ENCODE measurements at regions not wholly inside any gene's neighbourhood (a gene's known extent, or its start where the extent isn't known, plus 50 kb on each side); places are given as distances from the start of the nearest gene placed in this dataset.

DNA sequence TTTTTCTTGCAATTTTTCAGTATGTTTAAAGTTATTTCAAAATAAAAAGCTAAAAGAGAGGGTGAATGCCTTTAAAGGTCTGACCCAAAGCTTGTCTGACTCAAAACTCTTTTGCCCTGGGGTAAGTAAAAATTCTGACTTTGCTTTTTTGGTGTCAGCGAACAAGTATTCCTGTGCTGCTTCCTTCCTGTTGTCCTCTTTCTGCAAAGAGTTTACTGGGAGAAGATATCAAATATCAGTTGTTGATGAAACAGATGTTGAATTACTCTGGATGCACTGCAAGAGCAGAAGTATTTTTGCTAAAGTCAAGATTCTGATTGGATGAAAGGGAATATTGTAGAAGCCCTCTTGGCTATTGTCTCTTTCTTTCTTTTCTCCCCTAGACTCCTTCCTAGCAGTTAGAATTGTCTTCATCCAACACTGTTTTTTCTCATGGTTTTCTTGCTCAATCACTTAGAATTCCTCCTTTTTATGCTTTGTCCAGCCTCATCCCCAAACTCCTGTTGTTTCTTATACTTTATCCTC, 62.0 kb downstream of the DACT1 start:
- no peak overlapping the region for H2AFZ ChIP-seq (ENCODE audit: low read length)
- no peaks in the 10 kb centered on the region for H3K27me3 ChIP-seq (ENCODE audit: insufficient read depth, low read length)

More for the DNA sequence above, 62.0 kb downstream of the DACT1 start:
- H3K79me2 ChIP-seq (ENCODE audit: insufficient read depth, low read length) = no peaks in the 10 kb centered on the region
- no peak overlapping the region for H3K9ac ChIP-seq (ENCODE audit: extremely low read depth, insufficient read length, low read length)
- no peak overlapping the region for H4K5ac ChIP-seq (ENCODE audit: insufficient read length, low read depth, low read length)
- TF ChIP-seq, protein P1, sequence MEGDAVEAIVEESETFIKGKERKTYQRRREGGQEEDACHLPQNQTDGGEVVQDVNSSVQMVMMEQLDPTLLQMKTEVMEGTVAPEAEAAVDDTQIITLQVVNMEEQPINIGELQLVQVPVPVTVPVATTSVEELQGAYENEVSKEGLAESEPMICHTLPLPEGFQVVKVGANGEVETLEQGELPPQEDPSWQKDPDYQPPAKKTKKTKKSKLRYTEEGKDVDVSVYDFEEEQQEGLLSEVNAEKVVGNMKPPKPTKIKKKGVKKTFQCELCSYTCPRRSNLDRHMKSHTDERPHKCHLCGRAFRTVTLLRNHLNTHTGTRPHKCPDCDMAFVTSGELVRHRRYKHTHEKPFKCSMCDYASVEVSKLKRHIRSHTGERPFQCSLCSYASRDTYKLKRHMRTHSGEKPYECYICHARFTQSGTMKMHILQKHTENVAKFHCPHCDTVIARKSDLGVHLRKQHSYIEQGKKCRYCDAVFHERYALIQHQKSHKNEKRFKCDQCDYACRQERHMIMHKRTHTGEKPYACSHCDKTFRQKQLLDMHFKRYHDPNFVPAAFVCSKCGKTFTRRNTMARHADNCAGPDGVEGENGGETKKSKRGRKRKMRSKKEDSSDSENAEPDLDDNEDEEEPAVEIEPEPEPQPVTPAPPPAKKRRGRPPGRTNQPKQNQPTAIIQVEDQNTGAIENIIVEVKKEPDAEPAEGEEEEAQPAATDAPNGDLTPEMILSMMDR (conservative IDR thresholded peaks at IDR 0.05) = no peak
- H3K79me1 ChIP-seq (ENCODE audit: insufficient read depth, low read depth, low read length, poor library complexity, severe bottlenecking) = no peaks in the 10 kb centered on the region
- no CpG with 5 or more reads among the region's 1 CpG for WGBS (ENCODE audit: extremely low coverage, insufficient read length, low lambda C conversion rate)
- H3K56ac ChIP-seq (ENCODE audit: insufficient read length, low read depth, low read length) = no peak overlapping the region
- no peak overlapping the region for H2BK15ac ChIP-seq (ENCODE audit: low read depth, low read length)
- no peak overlapping the region for H3K4ac ChIP-seq (ENCODE audit: low read depth, low read length)
- no peak for DNase-seq
- H3K36me3 Mint-ChIP-seq (ENCODE audit: insufficient read depth in 1 of 3, low read depth in 3 of 3) = no peaks in the 10 kb centered on the region; a peak in 1 of 7 replicates
- no peak overlapping the region for H3K23ac ChIP-seq (ENCODE audit: insufficient read length, low read depth, low read length)
- no peaks in the 10 kb centered on the region for H4K20me1 ChIP-seq (ENCODE audit: control insufficient read depth, insufficient read depth, insufficient read length)
- no peak overlapping the region for H3K18ac ChIP-seq (ENCODE audit: insufficient read length, low read depth, low read length)
- H2AK5ac ChIP-seq (ENCODE audit: insufficient read length, low read length) = no peak overlapping the region
- no peaks in the 10 kb centered on the region for H3K9me3 ChIP-seq (ENCODE audit: control insufficient read depth, low read depth, low read length)
- H3K9me3 Mint-ChIP-seq = no peaks in the 10 kb centered on the region; a peak in 1 of 5 replicates
- H3K27ac Mint-ChIP-seq = no peak overlapping the region
- no peak overlapping the region for H3K27ac ChIP-seq (ENCODE audit: insufficient read length, low read depth, low read length)
- no peaks in the 10 kb centered on the region for H3K4me1 ChIP-seq (ENCODE audit: insufficient read depth, low read length)
- no peak overlapping the region for H4K8ac ChIP-seq (replicated peaks; ENCODE audit: insufficient read length, low read depth, low read length)
- H3K23me2 ChIP-seq (ENCODE audit: insufficient read length, low read depth, low read length, poor library complexity, severe bottlenecking) = no peaks in the 10 kb centered on the region
- H3K27me3 Mint-ChIP-seq (ENCODE audit: low read depth) = no peaks in the 10 kb centered on the region
- H3K14ac ChIP-seq (ENCODE audit: insufficient read depth, low read length) = no peak overlapping the region
- H2BK120ac ChIP-seq (ENCODE audit: low read depth, low read length, poor library complexity, severe bottlenecking) = no peak overlapping the region
- H3K4me1 Mint-ChIP-seq = peaks cover 16 to 23% of the 10 kb centered on the region in 2 experiments
- no peak overlapping the region for H2BK12ac ChIP-seq (ENCODE audit: insufficient read length, low read depth, low read length)
- H3K4me2 ChIP-seq (ENCODE audit: insufficient read depth, insufficient read length, low read length) = no peak overlapping the region
- no peak overlapping the region for H3T11ph ChIP-seq (ENCODE audit: low read length)
- no peak overlapping the region for H3K4me3 Mint-ChIP-seq
- no peak overlapping the region for H2BK20ac ChIP-seq (ENCODE audit: low read depth, low read length, poor library complexity, severe bottlenecking)
- H2BK5ac ChIP-seq (ENCODE audit: insufficient read length, low read length) = no peak overlapping the region
- H4K91ac ChIP-seq (ENCODE audit: insufficient read length, low read depth, low read length) = no peak overlapping the region
